H54 (cell line): ENCODE measurements at regions not wholly inside any gene's neighbourhood (a gene's known extent, or its start where the extent isn't known, plus 50 kb on each side); places are given as distances from the start of the nearest gene placed in this dataset.

Experiments used
- DNase-seq: peaks from one replicate; pipeline ENCODE4 v3.0.0; 2011; ENCODE audit warnings: low spot score, mixed read lengths; ENCODE audit not compliant: insufficient read length
- FAIRE-seq: peaks from 3 replicates; lab custom pipeline; 2011; peaks lifted over from hg19 to GRCh38; lab: Jason Lieb, UNC
- POLR2A ChIP-seq: IDR thresholded peaks from 2 replicates; pipeline ENCODE4 v1.6.1; 2011; ENCODE audit warnings: low read depth, mild to moderate bottlenecking, low read length

DNA sequence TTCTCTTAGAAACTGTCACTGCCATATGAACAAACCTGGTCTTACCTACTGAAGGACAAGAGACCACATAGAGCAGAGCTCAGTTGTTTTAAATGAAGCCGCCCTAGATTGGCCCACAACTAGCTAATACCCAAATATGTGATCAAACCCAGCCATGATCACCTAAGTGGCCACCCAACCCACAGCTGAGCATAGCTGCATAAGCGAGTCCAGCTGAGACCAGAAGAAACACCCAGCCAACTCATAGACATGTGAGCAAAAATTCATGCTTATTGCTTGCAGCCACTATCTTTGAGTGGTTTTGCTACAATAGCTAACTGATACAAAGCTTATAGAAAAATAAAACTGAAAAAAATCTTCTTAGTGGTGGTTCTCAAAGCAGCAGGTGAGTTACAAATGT is 124.3 kb upstream of the CPNE4 start:
- TF ChIP-seq POLR2A: no peak
- FAIRE-seq (no peak), DNase-seq (no peak)

DNA sequence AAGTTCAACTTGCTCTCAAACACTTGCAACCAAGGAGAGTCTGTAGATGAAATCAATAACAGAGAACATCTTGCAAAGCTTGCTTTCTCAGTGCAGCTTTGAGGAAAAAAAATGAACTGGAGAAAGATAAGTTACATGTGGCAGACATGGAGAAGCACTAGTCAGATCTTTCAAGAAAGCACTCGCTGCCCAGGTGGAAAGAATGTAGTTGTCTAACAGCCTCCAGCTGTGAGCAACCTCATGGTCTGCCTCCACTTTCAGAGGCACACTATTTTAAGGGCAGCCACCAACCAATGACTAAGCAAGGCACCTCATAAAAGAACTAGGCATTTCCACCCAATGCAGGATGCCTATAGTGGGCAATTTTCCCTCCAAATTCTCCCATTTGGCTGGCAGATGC is 125.4 kb upstream of the CPNE4 start:
- FAIRE-seq: no peak
- DNase-seq: no peak
- no peak for TF ChIP-seq POLR2A

DNA sequence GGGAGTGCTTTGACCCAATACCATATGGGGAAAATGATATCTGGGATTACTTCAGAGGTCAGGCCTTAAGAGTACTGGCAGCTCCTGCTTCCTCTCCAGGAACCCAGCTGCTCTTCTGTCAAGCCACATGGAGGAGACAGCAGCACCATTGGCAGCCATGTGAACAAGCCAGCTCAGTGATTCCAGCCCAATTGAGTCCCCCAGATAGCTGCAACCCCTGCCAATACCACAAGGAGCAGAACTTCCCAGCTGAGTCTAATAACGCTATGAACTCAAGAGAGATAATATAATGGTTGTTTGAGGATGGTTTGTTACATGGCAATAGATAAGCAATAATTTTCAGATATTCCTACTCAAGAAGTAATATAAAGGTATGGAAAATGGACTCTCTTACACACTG is 126.8 kb upstream of the CPNE4 start:
- no peak for DNase-seq
- TF ChIP-seq POLR2A: no peak
- FAIRE-seq: no peak

DNA sequence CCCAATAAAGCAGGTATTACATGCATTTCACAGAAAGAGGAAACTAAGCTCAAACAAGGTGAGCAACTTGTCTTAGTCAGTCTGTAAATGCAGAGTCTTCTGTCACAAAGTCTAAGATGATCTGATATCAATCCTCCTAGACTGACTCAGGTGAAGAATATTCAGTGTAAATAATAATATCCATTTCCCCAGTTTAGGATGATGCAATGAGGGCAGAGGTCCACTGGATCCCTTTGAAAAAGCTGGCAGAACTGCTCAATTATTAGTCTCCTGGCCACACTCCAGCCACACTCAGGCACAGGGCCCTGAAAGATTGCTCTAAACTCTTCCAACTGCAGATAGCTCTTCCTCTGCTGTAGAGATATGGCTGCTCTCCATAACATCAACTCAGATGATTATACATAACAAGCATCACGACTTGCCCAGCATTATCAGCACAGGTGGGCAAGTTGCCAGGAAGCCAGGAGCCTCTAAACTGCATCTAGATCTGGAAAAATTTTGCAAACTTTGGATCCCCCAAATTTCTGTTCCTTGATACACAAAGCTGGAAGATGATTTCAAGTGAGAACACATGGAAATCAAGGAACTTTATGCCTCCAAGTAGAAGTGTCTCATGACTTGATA is 129.8 kb upstream of the CPNE4 start:
- TF ChIP-seq POLR2A: no peak
- FAIRE-seq (no peak), DNase-seq (no peak)

DNA sequence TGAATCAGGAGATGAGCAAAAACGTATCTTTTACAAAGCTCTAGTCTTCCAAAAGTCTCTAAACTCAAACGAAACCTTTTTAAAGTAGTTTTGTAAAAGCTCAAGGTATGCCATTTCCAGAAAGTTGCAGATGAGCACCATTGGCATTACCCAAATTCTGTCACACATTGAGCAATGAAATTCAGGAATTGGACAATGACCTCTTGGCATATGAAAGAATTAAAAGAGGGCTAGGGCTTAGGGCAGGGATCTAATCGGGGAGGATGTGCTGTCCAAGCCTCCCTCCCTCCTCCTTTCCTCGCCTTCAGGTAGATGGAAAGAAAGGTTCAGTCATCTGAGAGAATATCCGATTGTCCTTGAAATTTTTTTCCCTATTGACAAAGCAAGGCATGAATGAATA is 133.1 kb upstream of the CPNE4 start:
- no peak for TF ChIP-seq POLR2A
- DNase-seq (no peak), FAIRE-seq (no peak)

DNA sequence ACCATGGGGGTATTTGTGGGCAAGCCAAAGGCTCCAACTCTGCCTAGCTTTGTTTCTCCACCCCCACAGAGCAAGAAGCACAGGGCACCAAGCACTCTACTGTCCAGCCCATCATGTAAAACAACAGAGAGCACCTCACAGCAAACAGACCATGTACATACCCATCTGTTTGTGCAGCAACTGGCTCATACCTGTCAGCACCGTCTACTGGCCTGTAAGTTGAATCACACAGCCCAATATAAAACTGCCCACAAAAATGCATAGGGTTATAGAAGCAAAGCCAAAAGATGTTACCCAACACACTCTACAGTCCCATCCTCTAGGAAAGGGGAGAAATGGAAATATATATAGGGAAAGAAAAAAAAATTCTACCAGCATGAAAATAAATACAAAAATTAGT is 139.7 kb upstream of the CPNE4 start:
- no peak for TF ChIP-seq POLR2A
- no peak for FAIRE-seq

DNA sequence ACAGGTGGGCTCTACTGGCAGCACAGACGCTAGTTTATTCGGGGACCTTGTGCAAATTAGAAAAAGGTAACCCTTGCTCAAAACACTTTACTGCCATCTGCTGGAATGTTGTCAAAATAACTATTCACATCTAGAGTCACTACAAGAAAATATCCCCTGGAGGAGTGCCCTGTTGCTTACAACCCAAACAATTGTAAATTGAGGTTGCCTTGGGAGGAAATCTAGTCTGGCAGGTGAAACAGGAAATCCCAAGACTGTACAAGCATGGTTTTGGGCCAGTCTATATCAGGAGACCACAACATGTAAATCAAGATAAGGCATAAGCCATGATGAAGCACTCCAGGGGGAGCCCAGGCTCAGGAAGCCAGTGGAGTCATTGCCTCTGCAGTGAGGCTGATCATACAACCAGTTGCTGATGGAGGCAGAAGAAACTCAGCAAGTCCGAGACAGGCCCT is 136.8 kb upstream of the ACP3 start:
- DNase-seq (peak; percentile 10), FAIRE-seq (no peak)

More for the DNA sequence above, 139.7 kb upstream of the CPNE4 start:
- no peak for DNase-seq

DNA sequence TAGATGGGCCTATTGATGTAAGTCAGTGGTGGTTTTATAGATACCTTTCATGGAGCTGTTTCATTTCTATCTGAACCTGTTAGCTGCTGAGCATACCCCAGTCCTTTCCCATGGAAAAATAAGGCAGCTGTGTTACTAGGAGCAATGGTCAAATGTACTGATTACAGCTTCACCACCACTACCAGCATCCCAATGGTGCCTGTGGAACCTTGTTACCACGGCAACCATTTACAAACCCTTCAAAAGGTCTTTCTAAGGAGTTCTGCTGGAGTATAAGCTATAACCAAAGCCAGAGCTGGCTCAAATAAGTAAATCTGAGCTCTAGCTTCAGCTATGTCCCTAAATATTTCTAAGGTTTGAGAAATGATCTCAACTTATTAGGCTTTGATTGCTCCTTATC is 133.4 kb upstream of the ACP3 start:
- DNase-seq (no peak), FAIRE-seq (no peak)
- TF ChIP-seq POLR2A: no peak

More for the DNA sequence above, 136.8 kb upstream of the ACP3 start:
- TF ChIP-seq POLR2A: no peak

DNA sequence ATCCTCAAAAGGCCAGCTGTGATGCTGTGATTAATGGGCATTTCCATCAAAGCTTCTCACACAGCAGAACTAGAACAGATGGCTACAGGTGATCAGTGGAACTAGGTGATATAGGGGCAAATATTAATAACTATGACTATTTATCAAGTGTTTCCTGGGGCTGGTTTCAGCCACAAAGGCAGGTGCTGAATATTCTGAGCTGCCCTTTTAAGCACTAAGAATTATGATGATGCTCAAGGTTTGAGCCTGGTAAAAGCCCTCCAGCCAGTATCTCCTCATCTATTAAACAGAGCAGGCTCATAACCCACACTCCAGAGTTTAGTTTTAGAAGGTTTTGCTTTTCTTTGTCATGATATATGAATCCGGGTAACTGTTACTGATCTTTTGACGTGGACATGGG is 129.5 kb upstream of the ACP3 start:
- TF ChIP-seq POLR2A: no peak
- DNase-seq: no peak
- no peak for FAIRE-seq

DNA sequence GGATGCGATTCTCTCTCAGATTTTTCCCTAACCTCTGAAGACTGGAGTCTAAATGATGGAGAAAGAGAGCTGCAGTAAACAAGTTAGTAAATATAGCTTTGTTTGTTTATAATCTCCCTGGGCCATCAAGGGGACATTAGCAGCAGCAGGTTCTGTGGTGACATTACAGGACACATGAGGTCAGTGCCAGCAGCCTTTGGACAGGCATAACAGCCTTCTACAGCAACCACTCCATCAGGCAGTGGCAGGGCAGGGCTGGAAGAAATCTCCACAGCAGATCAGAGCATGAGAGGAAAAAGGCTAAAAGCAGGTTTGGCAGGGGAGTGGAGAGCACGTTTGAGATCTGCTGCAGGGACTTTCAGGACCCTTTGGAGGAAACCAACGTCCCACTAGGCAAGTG is 127.6 kb upstream of the ACP3 start:
- no peak for TF ChIP-seq POLR2A
- FAIRE-seq (no peak), DNase-seq (no peak)

DNA sequence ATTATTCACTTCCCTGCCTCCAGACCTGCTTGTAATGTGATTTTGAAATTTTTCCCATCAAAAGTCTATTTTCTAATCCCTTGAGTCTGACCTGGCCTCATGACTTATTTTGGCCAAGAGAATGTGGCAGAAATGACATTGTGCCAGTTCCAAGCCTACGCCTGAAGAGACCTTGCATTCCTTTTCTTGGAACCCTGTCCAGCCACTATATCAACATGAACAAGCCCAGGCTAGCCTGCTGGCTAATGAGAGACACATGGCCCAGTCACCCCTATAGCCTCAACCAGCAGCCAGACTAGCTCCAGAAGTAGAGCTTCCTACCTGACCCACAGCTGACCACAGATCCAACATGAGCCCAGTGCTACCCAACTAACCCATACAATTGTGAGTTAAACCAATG is 121.1 kb upstream of the ACP3 start:
- no peak for TF ChIP-seq POLR2A
- FAIRE-seq: no peak
- DNase-seq: no peak

DNA sequence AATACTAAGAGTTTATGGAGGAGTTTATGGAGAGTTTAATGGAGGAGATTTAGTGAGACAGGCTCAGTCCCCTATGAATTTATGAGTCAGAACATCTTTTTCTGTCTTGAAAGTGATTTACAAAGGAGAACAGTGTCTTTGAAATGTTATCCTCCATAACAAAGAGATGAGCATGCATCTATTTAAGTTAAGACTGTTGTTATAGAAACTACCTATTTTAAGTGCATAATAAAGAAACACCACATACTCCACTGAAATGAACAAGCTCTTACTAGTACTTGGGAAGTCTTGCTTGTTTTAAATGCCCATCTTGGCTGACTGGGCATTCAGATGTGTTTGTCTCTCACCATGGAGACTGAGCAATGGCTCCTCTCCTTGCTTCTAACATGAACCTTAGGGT is 118.7 kb upstream of the ACP3 start:
- no peak for TF ChIP-seq POLR2A
- no peak for FAIRE-seq

DNA sequence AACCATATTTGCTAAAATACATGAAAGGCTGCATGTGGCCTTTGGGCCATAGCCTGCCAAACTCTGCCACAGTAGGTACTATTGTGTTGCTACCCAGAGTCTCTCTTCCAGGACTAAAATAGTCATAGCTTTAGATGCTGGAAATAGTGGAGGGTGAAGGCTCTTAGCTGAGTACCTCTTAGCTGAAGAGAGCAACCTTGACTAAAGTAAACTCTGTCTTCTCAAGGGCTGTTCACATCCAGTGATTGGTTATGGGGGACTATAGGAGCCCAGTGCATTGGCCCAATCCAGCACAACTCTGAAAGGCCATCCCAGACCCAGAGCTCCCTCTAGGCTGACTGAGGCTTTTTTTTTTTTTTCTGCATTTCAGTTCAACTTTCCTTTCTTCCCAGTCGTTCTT is 117.8 kb upstream of the ACP3 start:
- no peak for TF ChIP-seq POLR2A
- no peak for DNase-seq
- FAIRE-seq: no peak

More for the DNA sequence above, 118.7 kb upstream of the ACP3 start:
- DNase-seq: no peak

DNA sequence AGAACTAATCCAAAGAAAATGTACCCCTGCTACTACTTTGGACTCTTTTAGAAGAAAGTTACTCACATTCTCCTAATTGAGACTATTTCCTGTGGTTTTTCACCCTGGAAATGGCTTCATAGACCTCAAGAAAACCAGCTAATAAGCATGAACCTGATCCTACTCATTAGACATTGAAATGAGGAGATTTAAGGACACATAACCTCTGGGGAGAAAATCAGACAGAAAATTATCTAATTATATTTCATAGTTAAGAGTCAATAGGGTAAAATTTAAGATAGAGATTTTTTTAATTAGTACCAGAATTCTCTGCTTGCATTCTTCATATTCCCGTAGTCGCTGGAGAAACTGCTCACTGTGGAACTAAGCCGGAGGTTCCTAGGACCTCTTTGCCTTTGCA is 114.6 kb upstream of the ACP3 start:
- no peak for FAIRE-seq
- TF ChIP-seq POLR2A: no peak
- DNase-seq: no peak

DNA sequence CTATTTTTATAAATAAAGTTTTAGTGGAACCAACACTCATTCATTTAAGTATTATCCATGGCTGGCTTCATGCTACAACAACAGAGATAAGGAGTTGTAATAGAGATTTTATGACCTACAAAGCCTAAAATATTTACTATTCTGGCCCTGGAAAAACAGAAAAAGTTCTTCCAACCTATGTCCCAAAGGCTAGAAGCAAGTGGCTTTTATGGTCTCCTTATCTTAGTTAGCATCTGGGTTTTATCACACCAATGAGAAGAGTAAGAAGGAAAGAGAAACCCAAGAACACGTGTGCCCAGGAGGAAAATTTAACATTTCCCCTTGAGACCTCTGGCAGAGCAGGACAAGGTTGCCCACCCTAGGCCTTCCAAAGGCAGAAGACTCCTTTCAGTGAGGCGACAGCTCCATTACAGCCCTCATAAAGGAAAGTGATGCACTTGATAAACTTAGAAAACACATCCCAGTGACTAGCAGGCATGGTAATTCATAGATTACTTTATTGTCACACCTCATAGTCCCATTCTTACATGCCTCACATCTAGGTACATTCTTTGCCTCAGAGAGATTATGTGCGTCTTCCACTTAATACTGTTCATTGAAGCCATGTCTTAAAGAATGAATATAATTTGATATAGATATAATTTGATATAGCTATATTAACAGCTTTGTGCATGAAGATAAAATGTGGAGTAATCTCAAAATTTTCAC is 113.2 kb upstream of the ACP3 start:
- no peak for TF ChIP-seq POLR2A
- FAIRE-seq: no peak
- no peak for DNase-seq
